Stomach (tissue), 4 donors: ENCODE measurements at regions not wholly inside any gene's neighbourhood (a gene's known extent, or its start where the extent isn't known, plus 50 kb on each side); places are given as distances from the start of the nearest gene placed in this dataset.

Source experiments
- POLR2A ChIP-seq, 4 donors: fragments of 450-650 bp; IDR thresholded peaks; one replicate each; pipeline ENCODE4 v1.6.1; 2016; ENCODE audit warnings: antibody characterized with exemption in 4 of 4, control low read depth in 2 of 4, mild to moderate bottlenecking in 1 of 4, moderate library complexity in 1 of 4
- TF ChIP-seq, protein P1 (sequence below), 7 experiments: fragments of 450-650 bp in 4 of 7; fragments of 200-600 bp in 3 of 7; sonication (generic) in 3 of 7; IDR thresholded peaks; one replicate each; pipeline ENCODE4 v1.5.1; 2016 to 2019; ENCODE audit warnings: antibody characterized with exemption in 7 of 7, control low read depth in 2 of 7, mild to moderate bottlenecking in 1 of 7

DNA sequence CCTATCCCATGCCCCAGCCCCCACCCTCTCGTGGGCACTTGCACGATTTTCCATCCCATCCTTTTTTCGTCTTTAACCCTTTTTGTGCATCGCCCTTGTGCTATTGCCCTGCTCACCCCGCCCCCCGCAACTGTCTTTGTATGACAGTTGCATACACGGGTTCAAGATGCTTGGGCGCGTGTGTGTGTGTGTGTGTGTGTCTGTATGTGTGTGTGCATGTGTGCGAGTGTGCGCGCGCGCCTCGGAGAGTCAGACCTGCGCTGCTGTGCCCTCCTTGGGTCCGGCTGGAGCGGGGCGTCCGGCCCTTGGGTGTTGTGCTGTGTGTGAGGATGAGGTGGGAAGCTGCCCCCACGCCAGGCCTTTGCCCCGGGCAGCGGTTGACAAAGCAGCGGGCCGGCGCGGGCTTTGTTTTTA is 230.7 kb downstream of the HAUS1 start:
- no peak for TF ChIP-seq POLR2A (IDR thresholded peaks at IDR 0.05)
- TF ChIP-seq, protein P1, sequence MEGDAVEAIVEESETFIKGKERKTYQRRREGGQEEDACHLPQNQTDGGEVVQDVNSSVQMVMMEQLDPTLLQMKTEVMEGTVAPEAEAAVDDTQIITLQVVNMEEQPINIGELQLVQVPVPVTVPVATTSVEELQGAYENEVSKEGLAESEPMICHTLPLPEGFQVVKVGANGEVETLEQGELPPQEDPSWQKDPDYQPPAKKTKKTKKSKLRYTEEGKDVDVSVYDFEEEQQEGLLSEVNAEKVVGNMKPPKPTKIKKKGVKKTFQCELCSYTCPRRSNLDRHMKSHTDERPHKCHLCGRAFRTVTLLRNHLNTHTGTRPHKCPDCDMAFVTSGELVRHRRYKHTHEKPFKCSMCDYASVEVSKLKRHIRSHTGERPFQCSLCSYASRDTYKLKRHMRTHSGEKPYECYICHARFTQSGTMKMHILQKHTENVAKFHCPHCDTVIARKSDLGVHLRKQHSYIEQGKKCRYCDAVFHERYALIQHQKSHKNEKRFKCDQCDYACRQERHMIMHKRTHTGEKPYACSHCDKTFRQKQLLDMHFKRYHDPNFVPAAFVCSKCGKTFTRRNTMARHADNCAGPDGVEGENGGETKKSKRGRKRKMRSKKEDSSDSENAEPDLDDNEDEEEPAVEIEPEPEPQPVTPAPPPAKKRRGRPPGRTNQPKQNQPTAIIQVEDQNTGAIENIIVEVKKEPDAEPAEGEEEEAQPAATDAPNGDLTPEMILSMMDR (IDR thresholded peaks at IDR 0.05) = no peak
